HG03442 (cell line): ENCODE measurements at regions not wholly inside any gene's neighbourhood (a gene's known extent, or its start where the extent isn't known, plus 50 kb on each side); places are given as distances from the start of the nearest gene placed in this dataset.
"Not testable (repeated sequence)": the region's sequence is repeated elsewhere in the genome, so short reads cannot be mapped to it uniquely, and the experiment has no call there.

Experiments used
- ATAC-seq: cut with Tn5 transposase; IDR thresholded peaks from one replicate; pipeline ENCODE4 v1.9.1; 2021; ENCODE audit warnings: mild to moderate bottlenecking, moderate library complexity; ENCODE audit not compliant: unreplicated experiment

- ATAC-seq = no peak
These were observed 85.5 kb downstream of the PRR15 start for GRCh38 chr7:29649028-29649716.

DNA sequence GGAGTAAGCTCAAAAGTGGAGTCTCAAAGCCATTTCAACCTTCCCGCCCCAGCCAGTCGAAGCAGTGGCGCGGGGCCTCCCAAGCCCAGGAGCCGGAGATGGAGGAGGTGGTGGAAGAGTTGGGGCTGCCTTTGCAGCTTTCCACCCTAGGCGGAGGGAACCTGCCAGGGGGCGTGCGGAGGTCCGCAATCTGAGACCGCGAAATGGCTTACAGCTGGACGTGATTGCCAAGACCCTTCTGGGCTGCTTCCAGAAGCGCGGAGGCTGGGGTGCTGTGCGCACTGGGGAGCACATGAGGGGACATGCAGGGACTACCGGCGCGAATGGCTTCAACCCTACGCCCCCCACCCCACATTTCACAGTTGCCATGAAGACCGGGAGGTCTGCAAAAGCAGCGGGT is 86.2 kb downstream of the PRR15 start:
- ATAC-seq = no peak

DNA sequence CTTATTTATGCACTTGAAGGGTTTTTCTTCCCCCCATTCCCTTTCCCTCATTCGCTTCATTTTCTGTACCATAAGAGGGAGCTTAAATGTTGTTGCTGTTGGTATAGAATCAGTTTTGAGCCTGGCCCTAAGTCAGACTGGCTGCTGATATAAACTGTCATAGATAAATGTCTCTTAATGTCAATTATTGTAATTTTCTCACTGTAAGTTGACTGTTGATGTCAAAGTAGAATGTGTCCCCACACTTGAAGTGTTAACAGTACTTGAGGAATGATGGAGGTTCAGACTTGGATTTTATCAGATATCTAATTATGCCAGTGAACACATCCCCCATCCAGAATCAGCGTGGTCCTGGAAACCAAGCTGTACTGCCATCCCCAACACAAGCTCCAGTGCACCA is 87.8 kb downstream of the PRR15 start:
- ATAC-seq = no peak

DNA sequence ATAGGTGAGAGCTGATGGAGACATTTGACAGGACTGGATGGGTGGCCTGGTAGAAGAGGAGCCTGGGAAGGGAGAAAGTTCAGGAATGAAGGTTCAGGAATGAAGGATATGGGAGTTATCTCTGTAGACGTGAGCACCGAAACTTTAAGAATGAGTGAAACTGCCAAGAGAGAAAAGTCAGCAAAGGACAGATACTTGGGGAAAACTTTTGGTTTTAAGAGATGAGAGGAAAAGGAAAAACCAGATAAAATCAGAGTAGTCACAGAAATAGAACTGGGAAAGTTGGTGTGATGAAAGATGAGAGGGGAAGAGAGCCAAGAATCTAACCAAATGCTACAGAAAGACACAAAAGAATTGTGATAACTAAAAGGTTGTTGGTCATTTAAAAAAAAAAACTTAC is 88.9 kb downstream of the PRR15 start:
- ATAC-seq = no peak

DNA sequence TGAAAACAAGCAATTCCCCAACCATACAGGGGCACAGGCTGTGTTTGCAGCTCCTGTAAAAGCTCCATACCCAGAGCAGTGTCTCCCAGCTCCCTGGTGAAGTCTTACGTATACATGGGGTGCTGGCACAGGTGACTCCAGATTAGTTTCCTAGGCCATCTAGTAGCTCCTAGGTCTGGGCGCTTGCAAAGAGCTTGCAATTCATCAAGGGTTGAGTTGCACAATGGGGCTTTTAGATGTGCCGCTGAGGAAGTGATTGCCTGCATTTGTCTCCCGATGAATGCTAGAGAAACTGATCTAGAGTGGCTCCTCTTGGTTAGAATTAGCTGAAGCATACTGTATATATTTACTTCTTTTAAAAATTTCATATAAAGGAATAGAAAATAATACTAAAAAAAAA is 90.7 kb downstream of the PRR15 start:
- not testable (repeated sequence) for ATAC-seq

DNA sequence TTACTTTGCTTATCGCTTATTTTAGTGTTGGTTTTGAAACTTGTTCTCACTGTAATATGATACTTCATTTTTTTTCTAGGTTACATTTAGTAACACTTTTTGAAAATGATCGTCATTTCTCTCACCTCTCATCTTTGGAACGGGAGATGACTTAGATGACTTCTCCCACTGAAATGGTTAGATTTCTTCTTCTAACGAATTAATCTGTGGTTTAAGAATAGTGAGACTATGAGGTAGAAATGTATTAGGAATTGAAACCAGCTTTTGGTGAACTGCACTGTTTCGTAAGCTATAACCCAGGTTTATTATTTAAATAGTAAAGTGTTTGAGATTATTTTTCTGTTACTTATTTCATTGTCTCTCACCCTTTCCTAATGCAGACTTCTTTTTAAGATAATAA is 93.7 kb downstream of the PRR15 start:
- ATAC-seq = no peak

- ATAC-seq = no peak
These were observed 94.2 kb downstream of the PRR15 start for GRCh38 chr7:29657856-29658255.

DNA sequence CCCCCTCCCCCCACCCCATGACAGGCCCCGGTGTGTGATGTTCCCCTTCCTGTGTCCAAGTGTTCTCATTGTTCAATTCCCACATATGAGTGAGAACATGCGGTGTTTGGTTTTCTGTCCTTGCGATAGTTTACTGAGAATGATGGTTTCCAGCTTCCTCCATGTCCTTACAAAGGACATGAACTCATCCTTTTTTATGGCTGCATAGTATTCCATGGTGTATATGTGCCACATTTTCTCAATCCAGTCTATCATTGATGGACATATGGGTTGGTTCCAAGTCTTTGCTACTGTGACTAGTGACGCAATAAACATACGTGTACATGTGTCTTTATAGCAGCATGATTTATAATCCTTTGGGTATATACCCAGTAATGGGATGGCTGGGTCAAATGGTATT is 95.6 kb downstream of the PRR15 start:
- not testable (repeated sequence) for ATAC-seq

GRCh38 chr7:29662899-29663298 is 99.3 kb downstream of the PRR15 start:
- ATAC-seq = not testable (repeated sequence)

- ATAC-seq = not testable (repeated sequence)
These were observed 101.4 kb downstream of the PRR15 start for GRCh38 chr7:29664999-29665398.

DNA sequence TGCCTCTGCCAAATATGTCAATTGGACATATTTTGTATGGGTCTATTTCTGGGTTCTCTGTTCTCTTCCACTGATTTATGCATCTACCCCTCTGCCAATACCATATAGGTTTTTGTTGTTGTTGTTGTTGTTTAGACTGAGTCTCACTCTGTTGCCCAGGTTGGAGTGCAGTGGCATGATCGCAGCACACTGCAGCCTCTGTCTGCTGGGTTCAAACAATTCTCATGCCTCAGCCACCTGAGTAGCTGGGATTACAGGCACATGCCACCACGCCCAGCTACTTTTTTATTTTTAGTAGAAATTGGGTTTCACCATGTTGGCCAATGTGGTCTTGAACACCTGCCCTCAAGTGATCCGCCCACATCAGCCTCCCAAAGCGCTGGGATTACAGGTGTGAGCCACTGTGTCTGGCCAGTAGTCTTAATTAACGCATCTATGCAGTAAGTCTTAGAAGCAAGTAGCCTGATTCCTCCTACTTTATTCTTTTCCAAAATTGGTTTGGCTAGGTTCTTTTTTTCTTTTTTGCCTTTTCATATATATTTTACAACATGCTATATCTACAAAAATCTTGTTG is 103.5 kb downstream of the PRR15 start:
- ATAC-seq = not testable (repeated sequence)

DNA sequence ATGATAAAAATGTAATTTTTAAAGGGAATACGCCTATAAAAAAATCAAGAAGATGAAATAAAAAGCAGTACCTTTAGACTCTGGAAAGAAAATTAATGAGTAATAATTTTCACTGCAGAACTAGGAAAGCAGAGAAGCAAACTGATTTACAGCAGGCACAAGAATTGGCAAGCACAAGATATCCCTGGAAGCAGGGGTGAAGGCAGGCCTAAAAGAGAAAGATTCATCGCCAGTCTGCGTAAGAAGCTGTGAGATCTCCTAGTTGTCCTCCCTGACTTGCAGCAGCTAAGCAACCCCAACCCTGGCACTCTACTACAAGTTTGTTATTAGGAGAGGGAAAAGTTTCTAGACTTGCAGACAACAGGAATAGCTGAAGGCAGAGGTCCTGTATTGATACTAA is 107.7 kb downstream of the PRR15 start:
- not testable (repeated sequence) for ATAC-seq

GRCh38 chr7:29673635-29674034 is 110.0 kb downstream of the PRR15 start:
- ATAC-seq = not testable (repeated sequence)

DNA sequence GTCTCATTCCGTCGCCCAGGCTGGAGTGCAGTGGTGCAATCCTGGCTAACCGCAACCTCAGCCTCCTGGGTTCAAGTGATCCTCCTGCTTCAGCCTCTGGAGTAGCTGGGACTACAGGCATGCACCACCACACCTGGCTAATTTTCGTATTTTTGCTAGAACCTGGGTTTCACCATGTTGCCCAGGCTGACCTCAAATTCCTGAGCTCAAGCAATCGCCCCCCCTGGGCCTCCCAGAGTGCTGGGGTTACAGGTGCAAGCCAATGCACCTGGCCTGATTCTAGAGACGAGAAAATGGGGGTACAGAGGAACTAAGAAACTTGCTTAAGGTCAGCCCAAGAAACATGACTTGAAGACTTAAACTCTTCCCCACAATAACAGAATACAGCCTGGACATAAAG is 111.0 kb downstream of the PRR15 start:
- ATAC-seq = not testable (repeated sequence)

DNA sequence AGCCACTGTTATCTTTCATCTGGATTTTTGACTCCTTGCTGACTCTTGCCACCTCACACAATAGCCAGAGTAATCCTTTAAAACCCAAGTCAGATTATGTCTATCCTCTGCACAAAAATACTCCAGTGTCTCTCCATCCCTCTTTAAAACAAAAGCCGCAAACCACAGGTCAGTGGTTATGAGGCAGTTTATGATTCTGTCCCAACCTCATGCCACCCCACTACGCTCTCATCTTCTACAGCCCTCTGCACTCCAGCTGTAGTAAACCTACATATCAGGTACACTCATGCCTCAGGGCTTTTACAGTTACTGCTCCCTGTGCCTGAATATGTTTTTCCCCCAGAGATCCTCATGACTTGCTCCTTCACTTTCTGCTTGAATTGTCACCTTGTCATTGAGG is 113.6 kb downstream of the PRR15 start:
- not testable (repeated sequence) for ATAC-seq

- not testable (repeated sequence) for ATAC-seq
These were observed 116.3 kb downstream of the PRR15 start for GRCh38 chr7:29679963-29680362.

- ATAC-seq = not testable (repeated sequence)
These were observed 117.0 kb downstream of the PRR15 start for GRCh38 chr7:29680601-29681000.

GRCh38 chr7:29684151-29684786 is 120.6 kb downstream of the PRR15 start:
- peak; percentile 18 for ATAC-seq

DNA sequence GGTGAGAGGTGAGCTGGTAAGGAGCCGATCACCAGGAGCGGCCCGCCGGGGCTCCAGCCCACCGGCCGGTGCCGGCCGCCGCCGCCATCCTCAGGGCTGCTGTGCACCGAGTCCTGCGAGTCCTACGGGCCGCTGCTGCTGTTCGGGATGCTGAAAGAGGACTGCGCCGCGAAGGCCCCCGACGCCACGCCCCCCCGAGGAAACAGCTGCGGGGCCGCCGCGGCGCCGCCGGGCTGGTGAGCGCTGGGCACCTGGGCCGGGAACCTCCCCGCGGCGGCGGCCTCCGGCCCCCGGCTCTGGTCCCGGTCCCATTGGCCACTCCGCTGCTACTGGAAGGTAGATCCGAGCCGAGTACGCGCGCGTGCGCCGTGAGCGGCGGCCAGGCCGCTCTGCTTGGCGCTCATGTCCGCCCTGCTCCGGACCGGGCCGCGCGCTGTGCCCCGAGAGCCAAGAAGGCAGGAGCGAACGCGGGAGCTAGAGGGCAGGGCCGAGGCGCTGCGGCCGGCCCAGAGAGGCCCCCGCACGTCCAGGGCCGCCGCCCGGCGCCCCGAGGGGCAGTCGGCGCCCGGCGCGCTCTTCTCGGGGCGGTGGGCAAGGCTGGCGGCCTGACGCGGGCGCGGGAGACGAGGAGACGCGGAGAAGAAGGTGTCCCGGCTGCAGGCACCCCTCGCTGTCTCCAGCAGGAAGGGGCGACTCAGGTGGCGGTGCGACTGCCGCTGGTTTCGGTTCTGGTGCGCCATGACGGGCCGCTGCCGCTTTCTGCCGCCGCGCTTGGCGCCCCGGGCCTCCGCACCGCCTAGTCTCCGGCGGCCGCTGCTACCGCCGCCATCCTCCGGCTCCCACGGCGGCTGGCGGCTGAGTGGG is 121.3 kb upstream of the WIPF3 start:
- ATAC-seq = peak; percentile 64

- not testable (repeated sequence) for ATAC-seq
These were observed 120.5 kb upstream of the WIPF3 start for GRCh38 chr7:29685651-29686271.

DNA sequence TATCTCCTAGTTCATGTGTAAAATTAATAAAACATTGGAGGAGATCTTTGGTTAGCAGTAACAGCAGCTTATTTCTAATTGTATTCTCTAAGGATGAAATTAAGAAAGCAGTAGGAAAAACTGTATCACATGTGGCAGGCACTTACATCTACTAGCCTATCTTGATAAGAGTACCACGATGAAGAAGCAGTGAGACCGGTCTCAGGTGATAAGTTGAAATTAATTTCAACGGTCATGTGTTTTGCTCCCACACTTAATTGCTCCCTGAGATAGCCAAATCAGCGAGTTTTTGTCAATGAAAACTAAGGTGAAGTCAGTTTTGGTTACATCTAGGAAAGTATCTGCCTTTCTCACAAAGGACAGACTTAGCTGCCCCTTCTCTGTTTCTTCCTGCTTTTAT is 115.8 kb upstream of the WIPF3 start:
- ATAC-seq = not testable (repeated sequence)
